Ectodermal cell (in vitro differentiated cells): ENCODE measurements at regions not wholly inside any gene's neighbourhood (a gene's known extent, or its start where the extent isn't known, plus 50 kb on each side); places are given as distances from the start of the nearest gene placed in this dataset.

ENCODE experiments used
- H3K27ac ChIP-seq: 2 replicates; pipeline ENCODE4 v1.7.0; 2013; ENCODE audit warnings: mild to moderate bottlenecking, low read depth, low read length; ENCODE audit not compliant: insufficient read depth, poor library complexity, severe bottlenecking
- H3K27me3 ChIP-seq: 2 replicates; pipeline ENCODE4 v1.7.0; 2013; ENCODE audit warnings: mild to moderate bottlenecking, low read length; ENCODE audit not compliant: insufficient read depth, control insufficient read depth, poor library complexity, severe bottlenecking
- H3K36me3 ChIP-seq: one replicate; pipeline ENCODE4 v1.7.0; 2013; ENCODE audit warnings: low read length; ENCODE audit not compliant: control insufficient read depth, insufficient read depth
- H3K4me1 ChIP-seq: one replicate; pipeline ENCODE4 v1.7.0; 2013; ENCODE audit warnings: low read length; ENCODE audit not compliant: control insufficient read depth, insufficient read depth
- H3K4me3 ChIP-seq: 2 replicates; pipeline ENCODE4 v1.7.0; 2013; ENCODE audit warnings: low read depth, low read length, control low read depth; ENCODE audit not compliant: insufficient read depth
- H3K9me3 ChIP-seq: 2 replicates; pipeline ENCODE4 v1.7.0; 2013; ENCODE audit warnings: mild to moderate bottlenecking, low read length, moderate library complexity; ENCODE audit not compliant: control insufficient read depth
- WGBS, 2 experiments: methylation state at CpG; one replicate each; pipeline ENCODE4 v1.1.7; 2013; ENCODE audit warnings: missing lambda C conversion rate in 2 of 2; 5-methylcytosine and 5-hydroxymethylcytosine counted together

GRCh38 chr6:41404182-41404845 lies 68.9 kb downstream of the NCR2 start:
- no peak overlapping the region for H3K27ac ChIP-seq
- H3K9me3 ChIP-seq: no peaks in the 10 kb centered on the region
- H3K4me1 ChIP-seq: peaks cover 27% of the 10 kb centered on the region
- no peak overlapping the region for H3K4me3 ChIP-seq
- H3K36me3 ChIP-seq: no peaks in the 10 kb centered on the region
- H3K27me3 ChIP-seq: peaks cover 78% of the 10 kb centered on the region
- 77 to 82% methylated on average over 5 of the region's 5 CpGs for WGBS, 2 experiments

GRCh38 chr6:41405941-41406727 lies 70.7 kb downstream of the NCR2 start:
- no peaks in the 10 kb centered on the region for H3K9me3 ChIP-seq
- H3K4me1 ChIP-seq: peaks cover 29% of the 10 kb centered on the region
- WGBS, 2 experiments: 4 to 6% methylated on average over 15 of the region's 15 CpGs
- no peak overlapping the region for H3K4me3 ChIP-seq
- no peak overlapping the region for H3K27ac ChIP-seq
- H3K27me3 ChIP-seq: peaks cover 96% of the 10 kb centered on the region
- H3K36me3 ChIP-seq: no peaks in the 10 kb centered on the region

- Histone ChIP-seq H3K4me1 (peaks cover 29% of the 10 kb centered on the region), H3K27ac (no peak overlapping the region), H3K36me3 (no peaks in the 10 kb centered on the region), H3K4me3 (peak overlapping the region; percentile 14), H3K9me3 (no peaks in the 10 kb centered on the region), H3K27me3 (peaks cover 99% of the 10 kb centered on the region)
- WGBS, 2 experiments: 2% methylated on average over 63 of the region's 63 CpGs
Measured at GRCh38 chr6:41406728-41407489, 71.5 kb downstream of the NCR2 start.

GRCh38 chr6:41408576-41408975 lies 73.2 kb downstream of the NCR2 start:
- Histone ChIP-seq H3K36me3 (no peaks in the 10 kb centered on the region), H3K27me3 (peaks cover 100% of the 10 kb centered on the region), H3K4me3 (peak overlapping the region; percentile 1), H3K4me1 (peaks cover 42% of the 10 kb centered on the region), H3K27ac (no peak overlapping the region), H3K9me3 (no peaks in the 10 kb centered on the region)
- 2% methylated on average over 20 of the region's 20 CpGs for WGBS, 2 experiments

GRCh38 chr6:41408982-41409381 lies 73.6 kb downstream of the NCR2 start:
- Histone ChIP-seq H3K27me3 (peaks cover 100% of the 10 kb centered on the region), H3K9me3 (no peaks in the 10 kb centered on the region), H3K27ac (no peak overlapping the region), H3K4me3 (peak overlapping the region; percentile 1), H3K4me1 (peaks cover 42% of the 10 kb centered on the region), H3K36me3 (no peaks in the 10 kb centered on the region)
- whole genome bisulfite sequencing, 2 experiments: 1 to 2% methylated on average over 29 of the region's 29 CpGs

GRCh38 chr6:41409489-41409888 lies 74.1 kb downstream of the NCR2 start:
- Histone ChIP-seq H3K4me1 (peaks cover 42% of the 10 kb centered on the region), H3K36me3 (no peaks in the 10 kb centered on the region), H3K9me3 (no peaks in the 10 kb centered on the region), H3K27ac (no peak overlapping the region), H3K4me3 (no peak overlapping the region), H3K27me3 (peaks cover 100% of the 10 kb centered on the region)
- 31 to 34% methylated on average over 4 of the region's 5 CpGs for WGBS, 2 experiments

GRCh38 chr6:41411961-41412360 lies 76.6 kb downstream of the NCR2 start:
- no peak overlapping the region for H3K27ac ChIP-seq
- no peaks in the 10 kb centered on the region for H3K36me3 ChIP-seq
- H3K9me3 ChIP-seq: no peaks in the 10 kb centered on the region
- 82 to 88% methylated on average over 5 of the region's 5 CpGs for WGBS, 2 experiments
- H3K27me3 ChIP-seq: peaks cover 100% of the 10 kb centered on the region
- H3K4me3 ChIP-seq: no peak overlapping the region
- peaks cover 48% of the 10 kb centered on the region for H3K4me1 ChIP-seq

GRCh38 chr6:41413250-41413649 lies 77.8 kb downstream of the NCR2 start:
- 17 to 19% methylated on average over 11 of the region's 11 CpGs for WGBS, 2 experiments
- Histone ChIP-seq H3K9me3 (no peaks in the 10 kb centered on the region), H3K36me3 (no peaks in the 10 kb centered on the region), H3K27me3 (peaks cover 100% of the 10 kb centered on the region), H3K4me1 (peaks cover 35% of the 10 kb centered on the region), H3K27ac (no peak overlapping the region), H3K4me3 (no peak overlapping the region)

- Histone ChIP-seq H3K27ac (no peak overlapping the region), H3K4me3 (no peak overlapping the region)
- 25 to 28% methylated on average over 5 to 6 of the region's 6 CpGs for WGBS, 2 experiments
Measured at GRCh38 chr6:41416501-41416837, 81.1 kb downstream of the NCR2 start.

GRCh38 chr6:41418741-41419140 lies 83.3 kb downstream of the NCR2 start:
- Histone ChIP-seq H3K9me3 (no peaks in the 10 kb centered on the region), H3K27me3 (peaks cover 80% of the 10 kb centered on the region), H3K4me1 (peaks cover 9% of the 10 kb centered on the region), H3K4me3 (no peak overlapping the region), H3K36me3 (no peaks in the 10 kb centered on the region), H3K27ac (no peak overlapping the region)
- 80 to 100% methylated on average over 1 to 2 of the region's 2 CpGs for WGBS, 2 experiments

More at GRCh38 chr6:41416501-41416837, 81.1 kb downstream of the NCR2 start:
- Histone ChIP-seq H3K4me1 (peaks cover 22% of the 10 kb centered on the region), H3K27me3 (peaks cover 81% of the 10 kb centered on the region), H3K36me3 (no peaks in the 10 kb centered on the region), H3K9me3 (no peaks in the 10 kb centered on the region)
